HEK293 (cell line): ENCODE measurements at regions not wholly inside any gene's neighbourhood (a gene's known extent, or its start where the extent isn't known, plus 50 kb on each side); places are given as distances from the start of the nearest gene placed in this dataset.

Experiments
- KLF7 ChIP-seq: fragments of 450-650 bp; formaldehyde crosslinking; IDR thresholded peaks from 2 replicates; pipeline ENCODE4 v1.5.1; 2016; ENCODE audit warnings: missing biosample characterization, missing genetic modification characterization, borderline replicate concordance
- SCRT2 ChIP-seq: fragments of 450-650 bp; formaldehyde crosslinking; IDR thresholded peaks from 2 replicates; pipeline ENCODE4 v1.5.1; 2016; ENCODE audit warnings: missing biosample characterization, missing genetic modification characterization
- ZBTB21 ChIP-seq: fragments of 450-650 bp; formaldehyde crosslinking; IDR thresholded peaks from 2 replicates; pipeline ENCODE4 v1.5.1; 2017; ENCODE audit warnings: missing biosample characterization, missing genetic modification characterization
- ZNF121 ChIP-seq: fragments of 450-650 bp; formaldehyde crosslinking; IDR thresholded peaks from 2 replicates; pipeline ENCODE4 v1.5.1; 2016; ENCODE audit warnings: missing biosample characterization, missing genetic modification characterization
- ZNF146 ChIP-seq: fragments of 450-650 bp; formaldehyde crosslinking; IDR thresholded peaks from 2 replicates; pipeline ENCODE4 v1.5.1; 2016; ENCODE audit warnings: missing biosample characterization, missing genetic modification characterization
- ZNF169 ChIP-seq: fragments of 450-650 bp; formaldehyde crosslinking; IDR thresholded peaks from 2 replicates; pipeline ENCODE4 v1.5.1; 2016; ENCODE audit warnings: missing biosample characterization, missing genetic modification characterization
- ZNF366 ChIP-seq: fragments of 450-650 bp; formaldehyde crosslinking; conservative IDR thresholded peaks from 2 replicates; pipeline ENCODE4 v1.5.1; 2016; ENCODE audit warnings: missing biosample characterization, missing genetic modification characterization
- ZNF394 ChIP-seq: fragments of 450-650 bp; formaldehyde crosslinking; IDR thresholded peaks from 2 replicates; pipeline ENCODE4 v1.5.1; 2016; ENCODE audit warnings: missing biosample characterization, missing genetic modification characterization, mild to moderate bottlenecking, moderate library complexity, borderline replicate concordance
- ZNF404 ChIP-seq: fragments of 450-650 bp; formaldehyde crosslinking; IDR thresholded peaks from 2 replicates; pipeline ENCODE4 v1.5.1; 2017; ENCODE audit warnings: missing biosample characterization, missing genetic modification characterization
- ZNF776 ChIP-seq: fragments of 450-650 bp; formaldehyde crosslinking; IDR thresholded peaks from 2 replicates; pipeline ENCODE4 v1.5.0; 2017; ENCODE audit warnings: missing biosample characterization, missing genetic modification characterization, borderline replicate concordance
- TF ChIP-seq, protein P1 (sequence below): fragments of 450-650 bp; formaldehyde crosslinking; IDR thresholded peaks from 2 replicates; pipeline ENCODE4 v1.5.1; 2016; ENCODE audit warnings: missing biosample characterization, missing genetic modification characterization, low read depth
- TF ChIP-seq, protein P2 (sequence below): fragments of 450-650 bp; formaldehyde crosslinking; IDR thresholded peaks from 2 replicates; pipeline ENCODE4 v1.5.1; 2016; ENCODE audit warnings: missing biosample characterization, missing genetic modification characterization

DNA sequence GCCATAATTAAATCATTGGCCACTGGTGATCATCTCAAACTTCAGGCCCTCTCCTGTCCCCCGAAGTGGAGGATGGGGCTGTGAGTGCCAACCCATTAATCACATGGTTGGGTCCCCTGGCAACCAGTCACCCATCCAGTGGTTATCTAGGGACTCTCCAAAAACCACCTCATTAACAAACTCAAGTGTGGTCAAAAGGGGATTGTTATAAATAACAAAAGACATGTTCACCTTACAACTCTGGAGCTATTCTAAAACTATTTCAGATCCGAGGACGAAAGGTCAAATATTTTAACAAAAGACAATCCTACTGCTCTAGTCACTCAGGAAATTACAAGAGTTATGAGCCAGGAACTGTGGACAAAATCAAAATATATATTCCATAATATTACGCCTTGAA, 60.0 kb upstream of the PRNP start:
- TF ChIP-seq, protein P1, sequence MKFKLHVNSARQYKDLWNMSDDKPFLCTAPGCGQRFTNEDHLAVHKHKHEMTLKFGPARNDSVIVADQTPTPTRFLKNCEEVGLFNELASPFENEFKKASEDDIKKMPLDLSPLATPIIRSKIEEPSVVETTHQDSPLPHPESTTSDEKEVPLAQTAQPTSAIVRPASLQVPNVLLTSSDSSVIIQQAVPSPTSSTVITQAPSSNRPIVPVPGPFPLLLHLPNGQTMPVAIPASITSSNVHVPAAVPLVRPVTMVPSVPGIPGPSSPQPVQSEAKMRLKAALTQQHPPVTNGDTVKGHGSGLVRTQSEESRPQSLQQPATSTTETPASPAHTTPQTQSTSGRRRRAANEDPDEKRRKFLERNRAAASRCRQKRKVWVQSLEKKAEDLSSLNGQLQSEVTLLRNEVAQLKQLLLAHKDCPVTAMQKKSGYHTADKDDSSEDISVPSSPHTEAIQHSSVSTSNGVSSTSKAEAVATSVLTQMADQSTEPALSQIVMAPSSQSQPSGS (tag by site-specific recombination): no peak
- TF ChIP-seq SCRT2 (tag by site-specific recombination) (no peak), ZBTB21 (tag by site-specific recombination) (no peak), KLF7 (no peak), ZNF121 (tag by site-specific recombination) (no peak), ZNF366 (tag by site-specific recombination) (no peak), ZNF776 (tag by site-specific recombination) (no peak), ZNF394 (tag by site-specific recombination) (no peak), ZNF404 (tag by site-specific recombination) (no peak), ZNF169 (tag by site-specific recombination) (no peak), ZNF146 (tag by site-specific recombination) (no peak)
- TF ChIP-seq, protein P2, sequence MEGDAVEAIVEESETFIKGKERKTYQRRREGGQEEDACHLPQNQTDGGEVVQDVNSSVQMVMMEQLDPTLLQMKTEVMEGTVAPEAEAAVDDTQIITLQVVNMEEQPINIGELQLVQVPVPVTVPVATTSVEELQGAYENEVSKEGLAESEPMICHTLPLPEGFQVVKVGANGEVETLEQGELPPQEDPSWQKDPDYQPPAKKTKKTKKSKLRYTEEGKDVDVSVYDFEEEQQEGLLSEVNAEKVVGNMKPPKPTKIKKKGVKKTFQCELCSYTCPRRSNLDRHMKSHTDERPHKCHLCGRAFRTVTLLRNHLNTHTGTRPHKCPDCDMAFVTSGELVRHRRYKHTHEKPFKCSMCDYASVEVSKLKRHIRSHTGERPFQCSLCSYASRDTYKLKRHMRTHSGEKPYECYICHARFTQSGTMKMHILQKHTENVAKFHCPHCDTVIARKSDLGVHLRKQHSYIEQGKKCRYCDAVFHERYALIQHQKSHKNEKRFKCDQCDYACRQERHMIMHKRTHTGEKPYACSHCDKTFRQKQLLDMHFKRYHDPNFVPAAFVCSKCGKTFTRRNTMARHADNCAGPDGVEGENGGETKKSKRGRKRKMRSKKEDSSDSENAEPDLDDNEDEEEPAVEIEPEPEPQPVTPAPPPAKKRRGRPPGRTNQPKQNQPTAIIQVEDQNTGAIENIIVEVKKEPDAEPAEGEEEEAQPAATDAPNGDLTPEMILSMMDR (tag by site-specific recombination): no peak
